Inferior parietal cortex (tissue), 1 donor: ENCODE measurements at regions not wholly inside any gene's neighbourhood (a gene's known extent, or its start where the extent isn't known, plus 50 kb on each side); places are given as distances from the start of the nearest gene placed in this dataset.

Source experiments
- DNase-seq: peaks from one replicate; pipeline ENCODE4 v3.0.0-alpha.2; 2016; ENCODE audit errors: extremely low spot score

- no peak for DNase-seq
These were observed 194.8 kb downstream of the ANAPC1 start for GRCh38 chr2:111689174-111689573.

- DNase-seq, result no peak
These were observed 194.1 kb downstream of the ANAPC1 start for GRCh38 chr2:111689941-111690340.

DNA sequence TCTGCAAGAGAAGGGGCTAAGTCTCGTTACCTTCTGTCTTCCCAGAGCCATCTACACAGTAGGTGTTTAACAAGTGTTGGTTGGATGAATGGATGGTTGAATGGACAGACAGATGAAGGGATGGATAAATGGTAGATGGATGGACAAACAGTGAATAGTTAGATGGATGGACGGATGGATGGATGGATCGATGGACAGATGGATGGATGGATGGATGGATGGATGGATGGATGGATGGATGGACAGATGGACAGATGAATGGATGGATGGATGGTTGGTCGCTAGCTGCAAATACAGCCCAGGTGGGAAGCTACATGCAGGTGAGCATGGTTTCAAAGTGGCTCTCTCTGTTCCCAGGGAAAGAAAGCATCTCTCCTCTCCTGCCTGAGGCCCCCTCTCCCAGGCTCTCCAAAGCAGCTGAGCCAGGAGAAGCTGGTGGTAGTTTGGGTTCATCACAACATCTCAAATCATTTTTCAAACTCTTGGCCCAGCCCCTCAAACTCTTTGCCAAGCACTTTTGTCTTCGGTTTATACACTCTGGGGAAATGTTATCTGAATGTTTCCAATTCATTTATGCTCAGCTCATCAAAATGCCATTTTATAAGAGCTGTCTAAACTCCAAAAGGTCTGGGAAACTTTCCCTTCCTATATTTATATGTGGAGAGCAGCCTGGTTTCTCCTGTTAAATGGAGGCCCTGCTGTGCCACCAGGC, 192.7 kb downstream of the ANAPC1 start:
- DNase-seq, result no peak

- DNase-seq, result no peak
These were observed 191.7 kb downstream of the ANAPC1 start for GRCh38 chr2:111692311-111692710.

GRCh38 chr2:111694700-111695101, 189.3 kb downstream of the ANAPC1 start:
- DNase-seq, result no peak

DNA sequence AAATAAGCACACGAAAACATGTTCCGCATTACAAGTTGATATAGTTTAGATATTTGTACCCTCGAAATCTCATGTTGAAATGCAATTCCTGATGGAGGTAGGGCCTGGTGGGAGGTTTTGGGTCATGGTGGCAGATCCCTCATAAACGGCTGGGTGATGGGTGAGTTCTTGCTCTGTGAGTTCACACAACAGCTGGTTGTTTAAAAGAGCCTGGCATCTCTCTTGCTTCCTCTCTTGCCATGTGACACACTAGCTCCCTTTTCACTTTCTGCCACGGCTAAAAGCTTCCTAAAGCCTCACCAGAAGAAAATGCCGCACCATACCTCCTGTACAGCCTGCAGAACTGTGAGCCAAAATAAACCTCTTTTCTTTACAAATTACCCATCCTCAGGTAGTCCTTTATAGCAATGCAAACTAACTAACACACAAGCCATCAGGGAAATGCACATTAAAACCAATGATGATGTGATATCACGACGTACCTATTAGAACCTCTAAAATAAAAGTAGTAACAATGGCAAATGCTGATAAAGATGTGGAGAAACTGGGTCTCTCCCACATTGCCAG, 188.5 kb downstream of the ANAPC1 start:
- no peak for DNase-seq

DNA sequence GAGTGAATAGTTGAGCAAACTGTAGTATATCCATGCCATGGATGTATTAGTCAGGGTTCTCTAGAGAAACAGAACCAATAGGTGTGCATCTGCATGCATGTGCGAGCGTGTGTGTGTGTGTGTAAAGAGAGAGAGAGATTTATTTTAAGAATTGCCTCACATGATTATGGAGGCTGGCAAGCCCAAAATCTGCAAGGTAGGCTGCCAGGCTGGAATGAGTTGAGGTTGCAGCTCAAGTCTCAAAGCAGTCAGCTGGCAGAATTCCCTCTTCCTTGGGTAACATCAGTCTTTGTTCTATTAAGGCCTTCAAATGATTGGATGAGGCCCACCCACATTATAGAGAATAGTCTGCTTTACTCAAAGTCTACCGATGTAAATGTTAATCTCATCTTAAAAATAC, 187.8 kb downstream of the ANAPC1 start:
- DNase-seq, result no peak

GRCh38 chr2:111697560-111697959, 186.4 kb downstream of the ANAPC1 start:
- no peak for DNase-seq

GRCh38 chr2:111698089-111698488, 185.9 kb downstream of the ANAPC1 start:
- no peak for DNase-seq

GRCh38 chr2:111698743-111699554, 185.0 kb downstream of the ANAPC1 start:
- peak; percentile 71 for DNase-seq

DNA sequence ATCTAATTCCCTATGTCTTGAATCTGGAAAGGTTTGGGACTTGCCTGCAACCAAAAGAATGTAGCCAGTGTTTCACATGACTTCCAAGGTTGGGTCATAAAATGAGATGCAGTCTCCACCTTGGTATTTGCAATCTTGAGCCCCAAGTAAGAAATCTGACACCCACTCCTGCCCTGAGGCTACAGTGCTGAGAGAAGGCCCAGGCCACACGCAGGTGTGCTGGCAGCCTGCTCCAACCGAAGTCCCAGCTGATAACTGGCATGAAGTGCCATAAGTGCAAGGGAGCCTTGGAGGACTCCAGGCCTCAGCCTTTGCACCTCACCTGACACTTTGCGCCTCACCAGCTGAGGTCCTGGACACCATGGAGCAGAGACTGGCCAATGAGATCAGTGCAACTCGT, 182.7 kb downstream of the ANAPC1 start:
- no peak for DNase-seq

DNA sequence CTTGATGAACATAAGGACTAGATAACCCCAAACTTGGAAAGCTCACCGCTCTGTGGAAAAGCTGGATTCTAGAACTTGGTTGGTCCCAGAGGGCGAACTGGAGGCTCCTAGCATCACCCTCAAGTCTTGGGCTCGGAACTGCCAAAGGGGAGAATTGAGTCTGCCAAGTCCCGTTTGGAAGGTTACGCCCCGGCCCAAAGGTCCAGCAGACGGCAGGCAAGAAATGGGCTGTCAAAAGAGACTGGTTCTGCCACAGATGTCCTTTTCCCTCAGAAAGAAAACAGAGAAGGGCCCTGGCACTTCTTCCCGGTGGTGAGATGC, 182.2 kb downstream of the ANAPC1 start:
- DNase-seq, result no peak

DNA sequence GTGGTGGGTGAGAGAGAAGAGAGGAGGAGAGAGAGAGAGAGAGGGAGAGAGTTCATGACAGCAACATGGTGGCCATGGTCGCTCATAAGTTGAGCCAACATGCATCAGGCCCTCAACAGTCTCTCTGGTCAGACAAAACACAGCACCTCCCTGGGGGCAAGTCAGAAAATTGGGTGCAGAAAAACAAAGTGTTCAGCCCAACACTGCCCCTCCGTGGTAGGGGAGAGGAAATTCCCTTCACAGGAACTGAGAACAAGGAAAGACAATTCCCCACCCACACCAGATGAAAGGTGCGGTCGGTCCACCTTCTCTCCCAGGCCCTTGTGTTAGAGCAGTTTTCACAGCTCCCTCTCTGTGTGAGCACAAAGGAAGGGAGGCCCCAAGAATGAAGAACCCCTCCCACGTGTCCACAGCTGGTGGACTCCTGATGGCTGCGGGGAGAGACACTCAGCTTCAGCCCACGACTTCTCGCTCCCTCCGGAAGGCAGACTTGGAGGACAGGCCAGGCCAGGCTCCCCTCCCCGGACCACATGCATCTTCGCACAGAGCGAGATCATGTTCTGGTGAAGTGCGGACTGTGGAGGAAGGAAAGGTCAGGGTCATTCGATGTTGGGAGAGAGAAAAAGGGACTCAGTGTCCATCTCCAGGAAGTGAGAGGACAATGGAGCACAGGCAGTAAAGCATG, 181.7 kb downstream of the ANAPC1 start:
- peak; percentile 57 for DNase-seq

DNA sequence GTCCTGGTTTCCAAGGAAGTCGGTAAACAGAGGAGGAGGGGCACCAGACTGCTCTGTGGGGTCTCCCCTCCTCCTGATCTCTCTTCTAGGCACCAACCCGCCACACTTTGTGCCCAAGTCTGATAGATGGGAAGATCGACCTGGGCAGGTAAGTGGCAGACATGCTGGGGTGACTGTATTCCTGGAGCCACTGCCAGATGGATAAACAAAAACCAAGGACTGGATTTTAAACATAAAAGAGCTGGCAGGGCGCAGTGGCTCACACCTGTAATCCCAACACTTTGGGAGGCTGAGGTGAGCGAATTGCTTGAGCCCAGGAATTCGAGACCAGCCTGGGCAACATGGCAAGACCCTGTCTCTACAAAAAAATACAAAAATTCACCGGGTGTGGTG, 181.2 kb downstream of the ANAPC1 start:
- DNase-seq, result no peak

GRCh38 chr2:111703759-111704158, 180.2 kb downstream of the ANAPC1 start:
- DNase-seq, result no peak

DNA sequence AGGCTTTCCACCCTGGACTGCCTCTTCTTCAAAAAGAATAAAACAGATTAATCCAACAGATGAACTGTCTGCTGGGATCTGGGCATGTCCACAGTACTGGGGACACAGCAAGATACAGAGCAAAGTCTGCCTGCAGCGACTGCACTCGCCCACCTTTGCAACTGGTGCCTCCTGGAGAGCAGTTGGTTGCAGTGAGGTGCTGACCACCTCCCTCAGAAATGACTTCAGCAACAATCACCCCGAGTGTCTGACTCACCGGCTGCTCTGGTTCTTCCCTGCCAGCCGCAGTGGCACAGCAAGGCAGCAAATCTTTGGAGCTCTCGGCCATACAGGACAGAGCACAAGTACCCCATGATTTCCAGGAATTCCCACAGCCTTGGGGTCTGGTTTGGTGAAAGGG, 179.7 kb downstream of the ANAPC1 start:
- DNase-seq, result no peak

GRCh38 chr2:111705239-111705638, 178.8 kb downstream of the ANAPC1 start:
- no peak for DNase-seq

GRCh38 chr2:111705711-111706336, 178.2 kb downstream of the ANAPC1 start:
- DNase-seq, result no peak

GRCh38 chr2:111706481-111707001, 177.5 kb downstream of the ANAPC1 start:
- DNase-seq, result no peak

- no peak for DNase-seq
These were observed 176.3 kb downstream of the ANAPC1 start for GRCh38 chr2:111707700-111708099.

- no peak for DNase-seq
These were observed 175.4 kb downstream of the ANAPC1 start for GRCh38 chr2:111708476-111709180.
